Upper lobe of right lung (tissue), 1 donor: ENCODE measurements at regions not wholly inside any gene's neighbourhood (a gene's known extent, or its start where the extent isn't known, plus 50 kb on each side); places are given as distances from the start of the nearest gene placed in this dataset.
"Not testable (repeated sequence)": the region's sequence is repeated elsewhere in the genome, so short reads cannot be mapped to it uniquely, and the experiment has no call there.

Experiments
- ATAC-seq: fragments of 200-7000 bp; cut with Tn5 transposase; one replicate; pipeline ENCODE4 v1.9.1; 2020; ENCODE audit warnings: mild to moderate bottlenecking, moderate library complexity
- DNase-seq: peaks from one replicate; pipeline ENCODE4 v3.0.0-alpha.2; 2020
- H3K27ac ChIP-seq: fragments of 200-600 bp; one replicate; pipeline ENCODE4 v1.8.0; 2022
- H3K27me3 ChIP-seq: fragments of 200-600 bp; one replicate; pipeline ENCODE4 v1.8.0; 2022; ENCODE audit warnings: mild to moderate bottlenecking
- H3K36me3 ChIP-seq: fragments of 200-600 bp; one replicate; pipeline ENCODE4 v1.8.0; 2022
- H3K4me1 ChIP-seq: fragments of 200-600 bp; one replicate; pipeline ENCODE4 v1.8.0; 2022
- H3K4me3 ChIP-seq: fragments of 200-600 bp; one replicate; pipeline ENCODE4 v1.8.0; 2022; ENCODE audit warnings: mild to moderate bottlenecking
- H3K9me3 ChIP-seq: fragments of 200-600 bp; one replicate; pipeline ENCODE4 v1.8.0; 2022
- CTCF ChIP-seq: fragments of 200-600 bp; IDR thresholded peaks from one replicate; pipeline ENCODE4 v1.8.0; 2022; ENCODE audit warnings: antibody characterized with exemption
- intact Hi-C: fragments of 100-400 bp; cut with DNase I; formaldehyde crosslinking; loops from one replicate; pipeline ENCODE4 v1.11.0; 2022
- donor health status: DM: no; HTN: yes; CAD: no; lungs with severe emphysema.

DNA sequence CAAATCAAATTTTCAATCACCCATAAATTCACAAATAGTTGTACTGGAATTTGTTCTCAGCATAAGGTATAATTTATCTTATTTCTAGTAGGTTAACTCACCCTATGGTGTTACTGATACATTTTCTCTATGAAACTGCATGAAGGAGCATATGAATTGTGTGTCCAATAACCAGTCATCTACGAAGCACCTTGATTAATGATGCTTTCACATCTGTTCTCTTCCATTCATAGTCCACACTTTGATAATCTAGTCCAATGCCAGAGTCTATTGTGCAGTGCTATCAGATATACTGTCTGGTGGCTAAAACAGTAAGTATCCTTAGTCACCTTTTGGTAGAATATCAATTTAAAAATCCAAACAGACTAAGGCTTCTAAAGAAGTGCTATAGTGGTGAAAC is 876.0 kb downstream of the RPS29 start:
- intact Hi-C loops = no loop called here
- Histone ChIP-seq H3K27me3 (no peaks in the 10 kb centered on the region), H3K4me1 (no peaks in the 10 kb centered on the region), H3K4me3 (no peak overlapping the region), H3K27ac (no peak overlapping the region), H3K9me3 (no peaks in the 10 kb centered on the region), H3K36me3 (no peaks in the 10 kb centered on the region)
- ATAC-seq = no peak
- no peak for TF ChIP-seq CTCF
- DNase-seq = no peak

GRCh38 chr14:48709277-48709785 is 876.8 kb downstream of the RPS29 start:
- Histone ChIP-seq H3K9me3 (no peaks in the 10 kb centered on the region), H3K27ac (no peak overlapping the region), H3K4me3 (no peak overlapping the region), H3K36me3 (no peaks in the 10 kb centered on the region), H3K27me3 (no peaks in the 10 kb centered on the region), H3K4me1 (no peaks in the 10 kb centered on the region)
- TF ChIP-seq CTCF = no peak
- intact Hi-C loops = no loop called here
- ATAC-seq (no peak), DNase-seq (no peak)

DNA sequence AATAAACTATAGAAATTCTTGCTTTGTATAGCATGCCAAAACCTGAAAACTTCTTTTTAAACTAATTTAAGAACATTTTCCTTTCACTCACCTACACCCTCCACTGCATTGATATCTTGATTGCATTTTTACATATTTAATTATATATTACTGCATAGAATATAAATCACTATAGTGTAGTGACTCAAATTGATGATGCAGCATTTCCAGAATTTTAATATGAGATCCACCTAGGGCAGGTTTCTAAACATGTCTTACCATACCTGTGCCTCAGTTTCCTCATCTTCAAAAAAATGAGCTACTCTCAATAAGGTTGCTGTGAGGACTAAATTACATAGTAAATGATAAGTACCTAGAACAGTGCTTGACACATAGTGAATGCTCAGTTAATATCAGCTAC is 881.5 kb downstream of the RPS29 start:
- DNase-seq (no peak), ATAC-seq (no peak)
- Histone ChIP-seq H3K36me3 (no peaks in the 10 kb centered on the region), H3K4me1 (no peaks in the 10 kb centered on the region), H3K27ac (no peak overlapping the region), H3K4me3 (no peak overlapping the region), H3K9me3 (no peaks in the 10 kb centered on the region), H3K27me3 (no peaks in the 10 kb centered on the region)
- intact Hi-C loops = no loop called here
- no peak for TF ChIP-seq CTCF

- Histone ChIP-seq H3K4me1 (no peaks in the 10 kb centered on the region), H3K27ac (no peak overlapping the region), H3K27me3 (no peaks in the 10 kb centered on the region), H3K36me3 (no peaks in the 10 kb centered on the region), H3K4me3 (no peak overlapping the region), H3K9me3 (no peaks in the 10 kb centered on the region)
- DNase-seq (no peak), ATAC-seq (no peak)
- TF ChIP-seq CTCF = no peak
- intact Hi-C loops = no loop called here
Observed at GRCh38 chr14:48703728-48704467, 882.3 kb downstream of the RPS29 start.

GRCh38 chr14:48697362-48697761 is 888.8 kb downstream of the RPS29 start:
- H3K27ac ChIP-seq, intact Hi-C loops, H3K36me3 ChIP-seq, H3K4me1 ChIP-seq, H3K27me3 ChIP-seq, ATAC-seq, DNase-seq, H3K4me3 ChIP-seq, H3K9me3 ChIP-seq: not testable (repeated sequence)

- H3K27ac ChIP-seq = no peak overlapping the region
- DNase-seq = no peak
- no peaks in the 10 kb centered on the region for H3K9me3 ChIP-seq
- no peak for ATAC-seq
- H3K27me3 ChIP-seq = no peaks in the 10 kb centered on the region
- no peak for TF ChIP-seq CTCF
- intact Hi-C loops = no loop called here
- H3K4me3 ChIP-seq = no peak overlapping the region
- H3K36me3 ChIP-seq = no peaks in the 10 kb centered on the region
- no peaks in the 10 kb centered on the region for H3K4me1 ChIP-seq
Observed at GRCh38 chr14:48693793-48694192, 892.4 kb downstream of the RPS29 start.
